ENCODE measurements at regions not wholly inside any gene's neighbourhood (a gene's known extent, or its start where the extent isn't known, plus 50 kb on each side); places are given as distances from the start of the nearest gene placed in this dataset.
"Not testable (repeated sequence)": the region's sequence is repeated elsewhere in the genome, so short reads cannot be mapped to it uniquely, and the experiment has no call there.

DNA sequence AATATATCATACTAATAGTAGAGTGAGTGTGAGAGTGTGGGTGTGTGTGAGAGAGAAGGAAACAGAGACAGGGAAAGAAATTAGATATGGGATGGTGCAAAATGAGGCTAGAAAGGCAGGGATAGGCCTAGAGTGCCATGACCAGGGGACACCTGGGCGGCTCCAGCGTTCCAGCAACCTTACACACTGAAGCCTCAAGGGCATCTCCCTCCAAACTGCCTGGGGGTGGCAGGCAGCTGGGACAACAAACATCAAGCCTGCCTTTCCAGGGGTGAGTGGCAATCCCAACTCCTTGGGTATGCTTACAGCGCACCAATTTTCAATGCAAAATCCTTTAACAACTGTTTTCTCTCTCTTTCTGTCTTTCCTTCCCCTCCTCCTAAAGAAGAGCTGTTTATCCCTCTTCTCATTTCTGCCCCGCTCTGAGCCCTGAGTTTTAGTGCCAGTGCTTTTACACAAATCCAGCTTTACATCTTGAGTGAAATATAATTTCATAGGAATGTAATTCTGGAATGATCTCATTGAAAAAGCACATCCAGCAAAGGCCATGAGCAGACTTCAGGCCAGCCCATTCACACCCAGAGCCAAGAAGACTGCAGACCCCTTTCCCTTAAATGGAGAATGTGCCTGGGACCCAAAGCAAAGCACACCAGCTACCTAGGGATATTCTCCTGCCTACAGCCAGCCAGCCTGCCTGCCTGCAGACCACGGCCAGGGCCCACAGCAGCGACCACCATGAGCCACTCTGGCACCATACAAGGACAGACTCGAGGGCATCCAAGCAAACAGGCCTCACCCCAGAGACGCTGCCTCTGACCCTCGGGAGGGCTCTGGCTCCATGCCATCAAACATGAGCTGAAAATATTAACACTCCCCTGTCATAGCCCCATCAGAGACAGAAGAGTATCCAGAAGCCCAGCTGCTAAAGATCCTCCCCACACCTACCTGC lies 90.3 kb downstream of the RPL27A start:
- DNase-seq, result no peak

DNA sequence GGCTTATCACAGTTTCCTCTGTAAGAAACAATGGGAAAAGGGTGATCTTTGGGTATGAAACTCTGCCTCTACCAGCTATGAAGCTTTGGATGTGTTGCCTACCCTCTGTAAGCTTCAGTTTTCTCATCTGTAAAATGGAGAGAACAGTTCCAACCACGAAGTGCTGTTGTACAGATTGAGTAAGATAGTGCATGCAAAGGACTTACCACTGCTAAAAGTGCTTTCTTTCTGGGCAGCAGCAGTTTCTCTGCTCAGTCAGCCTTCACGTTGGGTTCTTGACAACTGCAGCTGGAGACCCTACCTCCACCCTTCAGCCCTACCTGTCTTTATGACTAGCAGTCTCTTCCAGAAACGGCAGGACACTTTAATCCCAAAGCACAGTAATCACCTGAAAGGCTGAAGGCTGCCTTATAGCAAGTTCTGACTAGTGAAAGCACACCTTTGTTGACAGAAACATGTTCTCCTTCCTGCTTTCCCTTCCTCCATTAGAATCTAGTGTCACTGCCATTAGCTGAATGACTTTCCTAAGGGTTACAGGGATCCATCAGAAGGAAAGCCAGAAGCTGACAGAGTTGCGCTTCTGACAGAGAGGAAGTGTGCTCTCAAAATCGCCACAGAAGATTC lies 91.4 kb downstream of the RPL27A start:
- DNase-seq, result no peak

DNA sequence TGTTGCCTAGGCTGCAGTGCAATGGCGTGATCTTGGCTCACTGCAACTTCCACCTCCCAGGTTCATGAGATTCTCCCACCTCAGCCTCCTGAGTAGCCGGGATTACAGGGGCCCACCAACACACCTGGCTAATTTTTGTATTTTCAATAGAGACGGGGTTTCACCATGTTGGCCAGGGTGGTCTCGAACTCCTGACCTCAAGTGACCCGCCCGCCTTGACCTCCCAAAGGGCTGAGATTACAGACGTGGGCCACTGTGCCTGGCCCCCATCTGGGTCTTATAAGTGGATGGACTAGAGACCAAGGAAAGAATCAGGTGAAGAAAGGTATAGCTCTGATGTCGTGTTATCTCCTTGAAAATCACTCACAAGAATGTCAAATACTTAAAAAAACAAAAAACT lies 92.3 kb downstream of the RPL27A start:
- DNase-seq, result not testable (repeated sequence)

DNA sequence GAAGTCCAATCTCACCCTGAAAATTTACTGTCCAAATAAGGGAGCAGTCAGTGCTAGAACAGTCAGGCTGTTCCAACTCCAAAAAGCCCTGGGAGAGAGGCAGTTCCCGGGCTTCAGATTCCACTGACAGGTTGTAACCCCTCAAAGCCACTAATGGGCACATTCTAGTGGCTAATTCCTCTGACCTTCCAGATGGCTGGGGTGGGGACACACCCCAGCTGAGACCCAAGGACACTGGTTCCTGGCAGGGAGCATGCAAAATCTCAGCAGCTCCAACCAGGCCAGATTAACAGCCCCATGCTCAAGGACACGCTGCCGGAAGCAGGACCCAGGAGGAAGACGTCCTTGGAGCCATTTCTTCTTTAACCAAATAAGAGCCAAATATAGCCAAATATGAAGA lies 92.7 kb downstream of the RPL27A start:
- no peak for DNase-seq

DNA sequence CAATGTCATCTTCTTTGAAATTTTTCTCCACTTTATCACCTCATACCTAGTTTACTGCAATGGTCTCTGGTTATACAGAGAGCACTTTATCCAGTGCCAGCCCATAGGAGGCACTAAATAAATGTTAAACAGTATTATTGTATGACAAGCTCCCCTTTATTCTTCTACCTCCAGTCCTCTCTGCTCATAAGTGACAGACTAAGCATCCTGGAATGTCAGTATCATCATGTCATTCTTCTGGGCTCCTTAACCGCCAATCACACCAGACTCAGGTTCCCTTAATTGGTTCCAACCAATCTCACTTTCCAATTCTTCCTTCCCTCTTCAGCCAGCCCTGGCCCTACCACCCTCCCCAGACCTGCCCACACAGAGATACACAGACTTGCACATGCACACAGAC lies 93.1 kb downstream of the RPL27A start:
- no peak for DNase-seq

DNA sequence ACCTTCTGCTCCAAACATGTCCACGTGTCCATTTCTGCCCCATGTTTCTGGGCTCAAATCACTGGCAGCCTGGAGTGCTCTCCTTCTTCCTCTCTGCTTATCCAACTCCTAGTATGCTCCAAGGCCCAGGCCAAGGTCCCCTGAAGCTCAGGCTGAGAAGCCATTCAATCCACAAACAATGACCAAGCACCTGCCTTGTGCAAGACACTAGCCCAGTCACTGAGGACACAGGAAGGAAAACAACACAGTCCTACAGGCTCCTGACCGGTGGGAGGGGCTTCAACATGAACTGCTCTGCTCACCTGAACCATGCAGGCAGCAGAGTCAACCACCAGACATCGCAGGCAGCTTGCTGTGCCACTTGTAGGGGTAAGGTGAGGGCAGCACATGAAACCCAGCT lies 93.6 kb downstream of the RPL27A start:
- no peak for DNase-seq

DNA sequence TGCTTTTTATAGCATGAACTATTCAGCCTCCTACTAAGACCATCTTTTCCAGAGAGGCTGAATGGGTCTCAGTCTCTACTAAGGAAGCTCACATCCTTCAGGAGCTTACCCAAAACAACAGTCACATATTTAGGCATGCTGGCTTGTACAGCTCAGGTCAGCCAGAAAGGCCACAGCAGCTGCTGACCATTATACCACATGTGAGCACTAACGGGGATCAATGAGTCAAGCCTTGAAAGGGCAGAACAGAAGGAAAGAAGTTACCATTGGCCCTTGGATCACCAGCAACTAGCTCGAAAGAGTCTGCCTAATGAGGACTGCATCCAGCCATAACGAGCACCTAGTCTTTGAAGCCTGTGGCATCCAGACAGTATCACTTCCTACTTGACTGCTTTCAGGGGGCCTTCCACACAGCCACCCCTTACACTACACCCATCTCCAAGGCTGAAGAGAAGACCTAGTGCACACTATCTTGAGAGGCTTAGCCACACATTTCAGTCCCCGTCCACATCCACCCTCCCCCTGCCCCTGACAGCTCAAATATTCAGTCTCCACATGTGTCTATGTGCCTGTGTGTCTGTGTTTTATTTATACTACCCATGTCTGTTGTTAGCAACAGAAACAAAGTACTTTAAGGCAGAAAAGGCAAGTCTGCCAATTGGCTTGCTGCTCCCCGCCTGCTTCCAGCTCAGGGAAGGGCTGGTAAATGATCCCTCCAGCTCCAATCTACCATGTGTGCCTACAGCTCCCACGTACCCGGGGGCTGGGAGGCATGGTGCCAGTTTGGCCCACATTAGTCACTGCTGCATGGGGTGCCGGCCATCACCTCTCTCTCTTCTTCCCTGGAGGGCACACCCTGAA lies 95.5 kb downstream of the RPL27A start:
- no peak for DNase-seq

DNA sequence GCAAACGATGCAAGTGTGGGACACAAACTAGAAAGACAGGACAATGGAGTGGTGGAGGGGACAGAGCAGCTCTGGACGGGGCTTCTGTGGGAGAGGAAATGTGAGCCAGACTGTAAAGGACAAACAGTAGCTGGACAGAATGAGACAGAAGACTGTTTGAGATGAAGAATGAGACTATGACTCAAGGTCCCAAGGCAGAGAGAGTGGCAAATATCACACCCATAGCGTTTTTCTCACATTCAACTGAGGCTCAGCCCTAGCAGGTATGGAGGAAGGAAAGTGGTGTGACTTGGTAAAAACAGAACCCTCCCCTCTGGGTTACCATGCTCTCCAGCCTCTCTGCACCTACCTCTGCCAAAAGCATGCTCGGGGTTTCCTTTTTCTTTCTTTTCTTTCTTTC lies 96.5 kb downstream of the RPL27A start:
- DNase-seq, result no peak

DNA sequence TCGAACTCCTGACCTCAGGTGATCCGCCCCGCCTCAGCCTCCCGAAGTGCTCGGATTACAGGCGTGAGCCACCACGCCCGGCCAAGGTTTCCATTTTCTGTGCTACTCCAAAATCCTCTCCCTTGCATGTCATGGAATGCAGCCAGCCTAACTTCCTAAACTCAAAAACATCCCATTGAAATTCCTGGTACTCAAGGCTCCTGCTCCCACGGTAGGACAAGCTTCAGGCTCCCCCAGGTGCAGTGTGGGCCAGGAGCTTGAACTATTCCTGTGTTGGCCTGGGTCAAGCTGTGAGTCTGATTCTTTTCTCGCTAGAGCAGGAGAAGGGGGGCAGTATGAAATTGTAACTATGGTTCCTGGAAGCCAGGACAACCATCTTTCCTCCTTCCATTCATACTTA lies 97.1 kb downstream of the RPL27A start:
- DNase-seq, result no peak

DNA sequence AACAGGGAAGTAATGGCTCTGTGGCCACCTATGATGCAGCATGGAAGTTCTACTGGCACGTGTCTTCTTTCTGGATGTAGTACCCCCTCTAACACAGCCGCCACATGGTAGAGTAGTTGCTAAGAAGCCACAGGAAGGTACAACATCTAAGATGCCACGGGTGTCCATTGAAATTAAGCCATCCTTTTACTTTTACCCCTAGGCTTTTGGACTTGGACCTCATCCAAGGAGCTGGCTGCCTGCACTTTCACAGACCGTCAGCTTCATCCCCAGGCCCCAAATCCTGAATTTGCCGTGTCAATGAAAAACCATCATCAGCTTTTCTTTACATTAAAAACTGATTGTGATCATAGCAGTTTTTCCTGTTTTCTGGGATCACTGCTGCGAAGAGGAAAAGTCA lies 102.4 kb downstream of the RPL27A start:
- no peak for DNase-seq

DNA sequence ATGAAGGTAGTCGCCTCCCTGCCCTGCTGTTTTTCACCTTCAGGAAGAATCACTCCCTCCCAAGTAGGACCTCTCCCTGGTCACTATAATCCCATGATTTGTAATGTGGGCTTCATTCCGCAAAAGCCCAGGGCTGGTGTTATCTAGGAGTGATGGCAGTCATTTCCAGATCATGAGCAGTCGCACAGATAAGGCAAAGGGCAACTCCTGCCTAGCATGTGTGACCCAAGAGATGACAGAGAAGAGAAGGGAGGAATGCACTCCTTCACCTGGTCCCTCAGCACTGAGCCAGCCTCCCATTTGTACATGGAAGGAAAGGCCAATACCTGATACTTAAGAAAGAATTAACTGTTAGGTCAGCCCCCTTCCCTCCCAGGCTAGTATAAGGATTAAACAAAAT lies 102.9 kb downstream of the RPL27A start:
- DNase-seq, result no peak

DNA sequence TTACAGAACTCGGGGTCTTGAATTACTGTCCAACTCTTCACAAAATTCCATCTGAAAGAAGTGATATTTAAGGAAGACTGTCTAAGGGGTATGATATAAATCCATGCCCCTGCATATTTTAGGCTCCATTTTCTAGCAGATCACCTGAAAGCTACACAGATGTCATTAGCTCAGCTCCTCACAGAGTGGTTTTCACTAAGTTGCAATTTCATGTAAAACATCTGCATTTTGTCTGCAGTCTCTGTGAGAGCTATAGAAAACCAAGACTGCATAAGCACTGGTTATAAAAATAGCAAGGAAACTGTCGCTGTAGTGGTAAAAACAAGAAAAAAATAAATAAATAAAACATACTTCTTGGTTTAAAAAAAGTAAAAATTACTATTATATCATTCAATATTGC lies 103.4 kb downstream of the RPL27A start:
- DNase-seq, result no peak

DNA sequence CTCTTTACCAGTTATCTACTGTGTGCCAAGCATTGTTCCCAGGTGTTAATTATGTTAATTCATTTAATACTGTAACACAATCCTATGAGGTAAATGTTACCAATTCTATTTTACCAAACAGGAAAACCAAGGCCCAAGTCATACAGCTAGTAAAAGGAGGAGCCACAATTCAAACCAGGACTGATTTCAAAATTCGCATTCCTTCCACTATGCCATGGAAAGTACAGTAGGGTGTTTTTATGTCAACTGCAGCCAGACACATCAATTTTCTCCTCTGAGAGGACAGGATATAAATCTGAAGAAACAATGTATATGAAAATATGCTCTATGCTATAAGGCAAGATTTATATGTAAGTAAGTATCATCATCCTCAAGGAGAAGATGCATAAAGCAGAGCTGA lies 104.3 kb downstream of the RPL27A start:
- no peak for DNase-seq

DNA sequence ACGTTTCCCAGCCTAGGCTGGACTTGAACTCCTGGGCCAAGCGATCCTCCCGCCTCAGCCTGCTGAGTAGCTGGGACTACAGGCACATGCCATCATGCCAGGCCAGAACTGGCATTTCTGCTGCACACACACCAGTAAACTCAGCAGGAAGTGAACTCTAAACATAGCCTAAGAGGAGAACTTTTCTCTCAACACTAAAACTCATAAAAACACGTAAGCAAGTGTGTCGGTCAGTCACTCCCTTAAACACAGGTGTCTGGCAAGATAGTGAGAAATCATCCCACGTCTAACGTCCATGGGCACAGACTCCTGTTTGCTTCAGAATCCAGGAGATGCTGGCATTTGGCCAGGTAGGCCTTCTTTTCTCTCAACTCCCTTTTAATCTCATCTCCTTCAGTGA lies 104.8 kb downstream of the RPL27A start:
- DNase-seq, result no peak

DNA sequence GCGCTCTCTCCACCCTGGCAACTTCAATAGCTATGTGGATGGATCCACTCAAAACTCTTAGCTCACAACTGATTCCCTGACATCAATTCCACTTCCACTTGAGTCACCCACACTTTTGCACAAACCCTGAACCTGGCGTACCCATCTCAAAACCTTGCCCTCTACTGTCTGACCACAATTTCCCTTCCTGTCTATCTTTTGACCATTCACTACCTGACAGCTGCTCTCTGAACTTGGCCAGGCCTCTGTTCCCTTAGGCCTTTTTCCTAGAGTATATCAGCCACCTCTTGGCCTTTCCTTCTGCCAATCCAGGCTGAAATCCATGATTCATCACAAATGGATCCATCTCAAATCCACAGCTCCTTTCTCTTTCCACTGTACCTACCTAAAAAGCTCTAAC lies 106.0 kb downstream of the RPL27A start:
- no peak for DNase-seq

DNA sequence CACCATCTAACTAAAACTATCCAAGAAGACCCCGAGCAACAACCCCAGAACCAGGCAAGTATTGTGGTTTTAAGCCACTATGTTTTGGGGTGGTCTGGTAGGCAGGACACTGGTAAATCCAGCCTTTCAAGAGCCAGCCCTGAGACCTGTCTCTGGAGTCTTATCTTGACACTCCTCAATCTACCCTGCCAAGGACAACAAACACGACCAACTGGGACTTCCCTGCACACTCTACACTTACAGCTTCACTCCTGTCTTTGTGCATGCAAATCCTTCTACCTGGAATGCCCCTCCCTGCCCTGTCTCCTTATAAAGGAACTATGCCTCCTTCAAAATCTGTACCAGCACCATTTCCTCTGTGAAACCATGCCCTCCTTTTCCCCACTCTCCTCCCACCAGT lies 107.3 kb downstream of the RPL27A start:
- no peak for DNase-seq

DNA sequence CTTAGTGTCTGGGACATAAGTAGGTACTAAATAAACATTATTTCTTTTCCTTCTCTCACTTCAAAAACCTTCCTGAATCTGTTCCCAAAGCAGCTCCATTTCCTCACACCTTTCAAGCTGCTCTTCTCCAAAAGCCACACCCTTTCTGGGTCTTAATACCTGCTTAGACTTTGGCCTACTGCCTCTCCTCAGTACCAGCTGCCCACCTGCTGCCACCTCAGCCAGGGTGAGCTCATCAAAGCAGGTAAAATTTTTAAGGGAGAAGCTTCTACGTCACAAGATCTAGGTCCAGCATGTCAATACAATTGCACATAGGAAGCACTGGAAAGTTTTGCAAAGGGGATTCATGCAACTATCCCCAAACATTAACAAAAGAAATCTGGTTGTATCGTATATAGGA lies 108.4 kb downstream of the RPL27A start:
- DNase-seq, result no peak

DNA sequence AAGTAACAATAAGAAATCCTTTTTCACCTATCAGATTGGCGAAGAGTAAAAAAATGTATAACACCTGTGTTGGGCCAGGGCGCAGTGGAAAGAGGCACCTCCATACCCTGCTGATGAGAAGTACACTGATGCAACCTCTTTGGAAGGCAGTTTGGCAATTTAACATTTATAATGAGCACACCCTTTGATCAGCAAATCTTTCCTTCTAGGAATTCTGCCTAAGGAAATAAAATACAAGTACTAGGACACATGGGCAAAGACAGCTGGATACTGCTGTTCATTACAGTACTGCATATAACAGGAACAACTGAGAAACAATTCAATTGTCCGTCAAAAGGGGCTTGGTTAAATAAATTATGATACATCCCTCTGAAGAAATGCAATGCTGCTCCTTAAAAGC lies 110.1 kb downstream of the RPL27A start:
- no peak for DNase-seq

DNA sequence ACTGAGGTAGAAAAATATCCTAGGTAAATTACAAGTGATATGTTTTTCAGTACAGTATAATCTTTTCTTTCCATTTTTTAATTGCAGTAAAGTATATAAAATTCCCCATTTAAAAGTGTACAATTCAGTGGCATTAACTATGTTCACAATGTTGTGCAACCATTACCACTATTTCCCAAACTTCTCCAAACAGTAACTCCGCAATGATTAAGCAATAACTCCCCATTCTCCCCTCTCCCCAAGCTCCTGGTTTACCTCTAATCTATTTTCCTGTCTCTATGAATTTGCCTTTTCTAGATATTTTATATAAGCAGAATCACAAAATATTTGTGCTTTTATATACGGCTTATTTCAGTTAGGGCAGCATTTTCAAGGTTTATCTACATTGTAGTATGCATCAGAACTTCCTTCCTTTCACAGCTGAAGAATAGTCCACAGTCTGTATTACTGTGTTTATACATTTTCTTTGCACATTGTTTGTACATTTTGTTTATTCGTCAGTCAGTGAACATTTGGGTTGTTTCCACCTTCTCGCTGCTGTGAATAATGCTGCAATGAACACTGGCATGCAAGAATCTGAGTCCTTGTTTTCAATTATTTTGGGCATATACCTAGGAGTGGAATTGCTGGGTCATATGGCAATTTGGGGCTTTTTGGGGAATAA lies 110.7 kb downstream of the RPL27A start:
- DNase-seq, result no peak

DNA sequence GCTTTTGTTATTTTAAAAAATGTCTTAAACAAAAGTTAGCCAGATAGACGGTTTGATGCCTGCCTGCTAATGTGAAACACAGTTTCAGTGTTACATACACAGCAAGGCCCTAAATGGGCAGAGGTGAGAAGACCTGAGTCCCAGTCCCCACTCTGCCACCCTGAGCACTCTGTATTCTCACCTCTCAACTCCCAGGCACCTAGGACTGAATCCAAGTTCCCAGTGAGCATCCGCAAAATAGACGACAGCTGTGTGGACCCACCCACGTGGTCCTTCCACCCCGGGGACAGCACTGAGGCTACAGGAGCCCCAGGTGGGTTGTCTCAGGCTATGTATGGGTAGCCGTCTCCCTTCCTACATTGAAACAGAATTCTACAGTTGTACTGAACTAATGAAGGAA lies 111.5 kb downstream of the RPL27A start:
- DNase-seq, result no peak

DNA sequence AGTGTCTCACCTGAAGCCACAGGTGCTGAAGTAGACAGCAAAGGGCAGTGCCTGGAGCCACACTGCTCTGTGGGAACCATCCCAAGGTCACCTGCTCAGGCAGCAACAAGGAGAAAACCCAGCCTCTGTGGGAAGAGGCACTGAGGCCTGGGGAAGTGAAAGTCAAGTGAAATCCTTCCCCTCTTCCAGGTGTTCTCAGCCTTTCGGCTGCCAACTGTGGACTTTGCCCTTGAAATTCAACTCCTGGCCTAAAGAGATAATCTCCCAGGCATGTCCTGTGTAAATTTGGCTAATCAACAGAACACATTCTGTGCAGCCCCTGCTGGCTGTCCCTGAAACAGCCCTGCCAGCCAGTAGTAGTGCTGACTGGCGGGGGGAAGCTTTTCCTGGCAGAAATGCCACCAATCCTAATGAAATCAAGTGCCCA lies 112.1 kb downstream of the RPL27A start:
- DNase-seq, result no peak

DNA sequence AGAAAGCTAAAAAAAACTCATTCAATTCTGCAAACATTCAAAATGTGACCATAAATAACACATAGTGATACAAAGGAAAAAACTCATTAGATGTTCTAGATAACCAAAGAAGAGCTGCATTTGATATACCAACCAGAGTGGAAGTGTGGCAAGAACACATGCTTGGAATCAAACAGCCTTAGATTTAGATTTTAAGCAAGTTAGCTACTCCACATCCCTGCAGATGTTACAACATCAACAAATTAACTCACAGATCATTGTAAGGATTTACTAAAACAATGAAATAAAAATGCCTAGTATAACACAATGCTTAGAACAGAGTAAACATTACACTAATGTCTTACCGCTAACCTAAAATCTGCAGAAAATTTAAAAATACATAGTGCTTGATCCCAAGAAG lies 114.0 kb upstream of the AKIP1 start:
- no peak for DNase-seq

DNA sequence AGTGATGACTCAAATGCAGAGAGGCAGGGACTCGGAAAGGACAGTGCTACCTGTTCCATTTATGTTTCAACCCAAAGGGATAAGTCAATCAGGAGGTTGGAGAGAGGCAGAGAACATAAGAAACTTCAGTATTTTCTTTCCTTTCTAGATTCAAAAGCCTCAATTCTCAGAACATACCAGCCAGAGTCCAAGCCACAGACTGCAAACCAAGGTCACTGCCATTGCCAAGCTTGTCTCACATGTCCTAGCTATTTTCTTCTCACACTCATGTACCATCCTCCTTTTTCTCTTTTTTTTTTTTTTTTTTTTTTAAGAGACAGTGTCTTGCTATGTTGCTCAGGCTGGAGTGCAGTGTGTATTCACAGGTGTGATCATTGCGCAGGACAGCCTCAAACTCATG lies 111.7 kb upstream of the AKIP1 start:
- no peak for DNase-seq
